ENCODE measurements at regions not wholly inside any gene's neighbourhood (a gene's known extent, or its start where the extent isn't known, plus 50 kb on each side); places are given as distances from the start of the nearest gene placed in this dataset.

DNA sequence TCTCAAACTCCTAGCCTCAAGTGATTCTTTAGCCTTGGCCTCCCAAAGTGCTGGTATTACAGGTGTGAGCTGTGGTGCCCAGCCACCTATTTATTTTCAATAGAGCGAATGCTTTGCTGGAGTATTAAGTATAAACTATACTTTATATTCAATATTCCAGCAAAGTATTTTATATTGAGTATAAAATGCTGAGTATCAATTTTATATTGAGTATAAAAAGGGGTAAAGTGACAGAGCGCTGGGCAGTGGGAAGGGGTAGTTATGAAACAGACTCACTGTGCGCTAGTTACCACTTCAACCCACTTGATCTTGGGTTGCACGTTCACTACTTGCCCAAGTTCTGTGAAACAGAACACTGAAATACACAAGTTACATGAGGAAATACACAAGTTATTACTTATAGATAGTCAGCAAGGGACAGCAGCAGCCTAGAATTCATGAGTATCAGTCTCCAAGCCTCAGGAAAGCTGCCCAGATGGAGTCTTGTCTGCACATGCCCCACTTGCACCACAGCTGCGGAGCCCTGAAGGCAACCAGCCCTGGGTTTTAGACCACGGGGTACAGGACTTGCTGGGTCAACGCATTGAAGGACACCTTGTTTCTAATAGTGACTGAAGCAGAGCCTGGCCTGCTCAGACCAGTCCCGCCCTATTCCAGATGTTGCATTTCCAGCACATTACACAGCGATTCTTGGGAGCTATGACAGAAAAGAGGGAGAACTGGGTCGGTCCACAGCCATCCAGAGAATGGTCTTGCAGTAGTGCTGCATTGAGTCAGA, 51.6 kb upstream of the SYT13 start:
- DNase-seq (ENCODE audit: low read depth), result no peak
- no peak overlapping the region for H3K4me3 ChIP-seq (ENCODE audit: low read depth, low read length)
- TF ChIP-seq, protein P1, sequence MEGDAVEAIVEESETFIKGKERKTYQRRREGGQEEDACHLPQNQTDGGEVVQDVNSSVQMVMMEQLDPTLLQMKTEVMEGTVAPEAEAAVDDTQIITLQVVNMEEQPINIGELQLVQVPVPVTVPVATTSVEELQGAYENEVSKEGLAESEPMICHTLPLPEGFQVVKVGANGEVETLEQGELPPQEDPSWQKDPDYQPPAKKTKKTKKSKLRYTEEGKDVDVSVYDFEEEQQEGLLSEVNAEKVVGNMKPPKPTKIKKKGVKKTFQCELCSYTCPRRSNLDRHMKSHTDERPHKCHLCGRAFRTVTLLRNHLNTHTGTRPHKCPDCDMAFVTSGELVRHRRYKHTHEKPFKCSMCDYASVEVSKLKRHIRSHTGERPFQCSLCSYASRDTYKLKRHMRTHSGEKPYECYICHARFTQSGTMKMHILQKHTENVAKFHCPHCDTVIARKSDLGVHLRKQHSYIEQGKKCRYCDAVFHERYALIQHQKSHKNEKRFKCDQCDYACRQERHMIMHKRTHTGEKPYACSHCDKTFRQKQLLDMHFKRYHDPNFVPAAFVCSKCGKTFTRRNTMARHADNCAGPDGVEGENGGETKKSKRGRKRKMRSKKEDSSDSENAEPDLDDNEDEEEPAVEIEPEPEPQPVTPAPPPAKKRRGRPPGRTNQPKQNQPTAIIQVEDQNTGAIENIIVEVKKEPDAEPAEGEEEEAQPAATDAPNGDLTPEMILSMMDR (conservative IDR thresholded peaks at IDR 0.05; ENCODE audit: low read depth, low read length), result no peak

DNA sequence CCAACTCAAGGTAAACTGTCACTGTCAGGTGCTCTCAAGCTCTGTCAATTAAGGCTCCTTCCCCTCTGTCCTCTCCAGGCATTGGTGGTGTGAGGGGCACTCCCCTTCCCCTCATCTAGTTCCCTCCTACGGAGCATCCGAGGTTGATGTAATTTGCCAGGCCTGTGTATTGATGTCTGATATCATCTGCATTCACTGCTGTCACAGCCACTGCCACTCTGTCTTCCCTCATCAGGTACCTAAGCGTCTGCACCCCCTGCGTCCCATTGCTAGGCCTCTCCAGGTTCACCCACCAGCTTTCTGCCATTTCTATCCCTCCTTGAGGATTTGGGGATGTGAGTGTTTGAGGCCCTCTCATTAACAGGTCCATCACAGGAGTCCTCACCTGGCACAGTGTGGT, 50.0 kb upstream of the SYT13 start:
- no peak overlapping the region for H3K4me3 ChIP-seq (ENCODE audit: low read depth, low read length)
- DNase-seq (ENCODE audit: low read depth), result no peak
- TF ChIP-seq, protein P1 (conservative IDR thresholded peaks at IDR 0.05; ENCODE audit: low read depth, low read length), result no peak
